Fibroblast of lung (primary cell): ENCODE measurements at regions not wholly inside any gene's neighbourhood (a gene's known extent, or its start where the extent isn't known, plus 50 kb on each side); places are given as distances from the start of the nearest gene placed in this dataset.

Source experiments
- DNase-seq, 2 donors: peaks; one replicate each; pipeline versions ENCODE4 v3.0.0 to v3.0.0-alpha.2; 2010; ENCODE audit warnings: low read depth in 2 of 2
- H2AFZ ChIP-seq: 2 replicates; pipeline ENCODE4 v1.5.1; 2012; ENCODE audit warnings: low read length, control low read depth, inconsistent platforms
- H3K27ac ChIP-seq: 2 replicates; pipeline ENCODE4 v1.5.1; 2011; ENCODE audit warnings: low read length, control low read depth; ENCODE audit not compliant: insufficient read depth
- H3K27me3 ChIP-seq: 2 replicates; pipeline ENCODE4 v1.5.1; 2011; ENCODE audit warnings: mild to moderate bottlenecking, low read length; ENCODE audit not compliant: control insufficient read depth, insufficient read depth
- H3K36me3 ChIP-seq: 2 replicates; pipeline ENCODE4 v1.5.1; 2011; ENCODE audit warnings: low read length; ENCODE audit not compliant: control insufficient read depth, insufficient read depth
- H3K4me1 ChIP-seq: 2 replicates; pipeline ENCODE4 v1.5.1; 2011; ENCODE audit warnings: low read length; ENCODE audit not compliant: control insufficient read depth, insufficient read depth; ENCODE audit errors: extremely low read depth
- H3K4me2 ChIP-seq: 2 replicates; pipeline ENCODE4 v1.5.1; 2011; ENCODE audit warnings: low read length, control low read depth; ENCODE audit not compliant: insufficient read depth; ENCODE audit errors: extremely low read depth
- H3K4me3 ChIP-seq, 4 experiments: fragments of 200-600 bp in 1 of 4; sonication (generic) in 1 of 4; replicated peaks in 1 of 4; 2 replicates each; pipeline ENCODE4 v1.5.1; 2011 to 2016; ENCODE audit warnings: low read length in 4 of 4, low read depth in 3 of 4, mild to moderate bottlenecking in 3 of 4, control low read depth in 2 of 4, inconsistent platforms in 1 of 4, mixed read lengths in 1 of 4; ENCODE audit not compliant: insufficient read depth in 1 of 4; ENCODE audit errors: control extremely low read depth in 1 of 4
- H3K79me2 ChIP-seq: 2 replicates; pipeline ENCODE4 v1.5.1; 2012; ENCODE audit warnings: mild to moderate bottlenecking, low read length, inconsistent platforms; ENCODE audit not compliant: control insufficient read depth, insufficient read depth
- H3K9ac ChIP-seq: 2 replicates; pipeline ENCODE4 v1.5.1; 2011; ENCODE audit warnings: mild to moderate bottlenecking, low read length, control low read depth; ENCODE audit not compliant: insufficient read depth
- H3K9me3 ChIP-seq: 2 replicates; pipeline ENCODE4 v1.5.1; 2012; ENCODE audit warnings: low read depth, low read length; ENCODE audit not compliant: control insufficient read depth, insufficient read depth
- H4K20me1 ChIP-seq: 2 replicates; pipeline ENCODE4 v1.5.1; 2011; ENCODE audit warnings: low read length; ENCODE audit not compliant: control insufficient read depth, insufficient read depth; ENCODE audit errors: extremely low read depth
- CTCF ChIP-seq, 2 donors: IDR thresholded peaks in 1 of 2; conservative IDR thresholded peaks in 1 of 2; 1 replicate in 1 of 2; 2 replicates in 1 of 2; pipeline ENCODE4 v1.5.1; 2011 to 2012; ENCODE audit warnings: low read length in 2 of 2, control low read depth in 1 of 2, inconsistent platforms in 1 of 2, low read depth in 1 of 2, mild to moderate bottlenecking in 1 of 2
- EZH2 ChIP-seq: IDR thresholded peaks from 2 replicates; pipeline ENCODE4 v1.5.1; 2012; ENCODE audit warnings: low read length, control low read depth, mild to moderate bottlenecking; ENCODE audit errors: missing control alignments

GRCh38 chr5:4659851-4660250, 480.3 kb upstream of the ADAMTS16 start:
- Histone ChIP-seq H3K79me2 (no peaks in the 10 kb centered on the region), H3K9me3 (no peaks in the 10 kb centered on the region), H3K4me3 (no peak overlapping the region), H4K20me1 (no peaks in the 10 kb centered on the region), H3K4me1 (no peaks in the 10 kb centered on the region), H3K27me3 (no peaks in the 10 kb centered on the region), H3K36me3 (no peaks in the 10 kb centered on the region), H2AFZ (no peak overlapping the region), H3K9ac (no peak overlapping the region), H3K27ac (no peak overlapping the region), H3K4me2 (no peak overlapping the region)
- TF ChIP-seq CTCF (conservative IDR thresholded peaks at IDR 0.05 in 1 of 2, IDR thresholded peaks at IDR 0.05 in 1 of 2; ENCODE audit: low read depth in 1 of 2, low read length in 2 of 2) (no peak), EZH2 (no peak)
- DNase-seq: no peak

- H3K79me2 ChIP-seq: no peaks in the 10 kb centered on the region
- H3K9me3 ChIP-seq: no peaks in the 10 kb centered on the region
- H4K20me1 ChIP-seq: no peaks in the 10 kb centered on the region
- no peaks in the 10 kb centered on the region for H3K36me3 ChIP-seq
- TF ChIP-seq EZH2: no peak
- no peak for TF ChIP-seq CTCF (conservative IDR thresholded peaks at IDR 0.05 in 1 of 2, IDR thresholded peaks at IDR 0.05 in 1 of 2; ENCODE audit: low read depth in 1 of 2, low read length in 2 of 2)
- no peaks in the 10 kb centered on the region for H3K4me1 ChIP-seq
- no peak overlapping the region for H3K27ac ChIP-seq
- no peak overlapping the region for H2AFZ ChIP-seq
- H3K4me3 ChIP-seq: no peak overlapping the region
- H3K27me3 ChIP-seq: no peaks in the 10 kb centered on the region
- DNase-seq: no peak
- H3K9ac ChIP-seq: no peak overlapping the region
- H3K4me2 ChIP-seq: no peak overlapping the region
Observed at GRCh38 chr5:4661326-4661725, 478.8 kb upstream of the ADAMTS16 start.

- Histone ChIP-seq H3K9me3 (no peaks in the 10 kb centered on the region), H3K4me2 (no peak overlapping the region), H3K36me3 (no peaks in the 10 kb centered on the region), H3K4me1 (no peaks in the 10 kb centered on the region), H3K27me3 (no peaks in the 10 kb centered on the region), H2AFZ (no peak overlapping the region), H3K4me3 (no peak overlapping the region), H4K20me1 (no peaks in the 10 kb centered on the region), H3K9ac (no peak overlapping the region), H3K79me2 (no peaks in the 10 kb centered on the region), H3K27ac (no peak overlapping the region)
- TF ChIP-seq CTCF (conservative IDR thresholded peaks at IDR 0.05 in 1 of 2, IDR thresholded peaks at IDR 0.05 in 1 of 2; ENCODE audit: low read depth in 1 of 2, low read length in 2 of 2) (no peak), EZH2 (no peak)
- DNase-seq: peak in 1 of 2 donors; percentile 82
Observed at GRCh38 chr5:4661836-4662235, 478.3 kb upstream of the ADAMTS16 start.
